DMS 273 (cell line): ENCODE measurements at regions not wholly inside any gene's neighbourhood (a gene's known extent, or its start where the extent isn't known, plus 50 kb on each side); places are given as distances from the start of the nearest gene placed in this dataset.
"Not testable (repeated sequence)": the region's sequence is repeated elsewhere in the genome, so short reads cannot be mapped to it uniquely, and the experiment has no call there.

Source experiments
- DNase-seq: peaks from one replicate; lab custom pipeline; 2025; ENCODE audit not compliant: unreplicated experiment; lab: John Stamatoyannopoulos, UW

DNA sequence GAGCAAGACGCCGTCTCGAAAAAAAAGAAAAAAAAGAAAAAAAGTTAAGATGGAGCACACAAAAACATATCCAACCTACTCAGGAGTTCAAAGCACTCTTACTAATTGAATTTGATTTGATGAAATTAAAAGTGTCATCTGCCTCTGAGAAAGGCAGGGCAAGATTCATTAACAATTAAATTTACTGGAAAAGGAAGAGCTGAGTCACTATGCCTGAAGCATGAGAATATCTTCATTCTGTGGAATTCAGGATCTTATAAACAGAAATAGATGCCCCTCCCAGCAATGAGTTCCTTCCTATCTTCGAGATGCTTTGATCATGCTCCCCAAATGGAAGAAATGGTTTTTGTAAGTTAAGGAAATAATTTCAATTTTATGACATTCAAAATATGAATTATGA is 61.0 kb upstream of the ST3GAL6 start:
- no peak for DNase-seq

- no peak for DNase-seq
Measured at GRCh38 chr3:98705212-98705611, 57.9 kb upstream of the ST3GAL6 start.

DNA sequence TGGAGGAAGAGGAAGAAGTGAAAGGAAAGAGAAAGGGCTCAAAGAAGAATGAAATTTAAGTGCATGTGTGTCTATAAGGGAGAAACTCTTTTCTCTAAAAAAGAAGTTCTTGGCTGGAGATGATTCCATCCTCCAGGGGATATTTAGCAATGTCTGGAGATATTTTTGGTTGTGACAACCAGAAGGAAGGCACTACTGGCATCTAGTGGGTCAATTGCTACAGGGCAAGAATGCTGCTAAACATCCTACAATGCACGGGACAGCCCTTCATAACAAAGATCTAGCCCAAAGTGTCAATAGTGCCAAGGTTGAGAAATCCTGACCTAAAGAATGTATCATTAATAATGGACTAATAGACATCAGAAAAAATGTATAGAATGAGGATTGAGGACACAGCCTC is 57.4 kb upstream of the ST3GAL6 start:
- peak; percentile 26 for DNase-seq

- not testable (repeated sequence) for DNase-seq
Measured at GRCh38 chr3:98708681-98709080, 54.5 kb upstream of the ST3GAL6 start.

GRCh38 chr3:98709441-98709840 is 53.7 kb upstream of the ST3GAL6 start:
- no peak for DNase-seq

GRCh38 chr3:98710067-98710659 is 53.0 kb upstream of the ST3GAL6 start:
- DNase-seq: no peak

GRCh38 chr3:98711426-98711825 is 51.7 kb upstream of the ST3GAL6 start:
- no peak for DNase-seq

- DNase-seq: no peak
Measured at GRCh38 chr3:98712726-98713125, 50.4 kb upstream of the ST3GAL6 start.

GRCh38 chr3:98713332-98713731 is 49.8 kb upstream of the ST3GAL6 start:
- DNase-seq: not testable (repeated sequence)
